Glutamatergic neuron (in vitro differentiated cells): ENCODE measurements at regions not wholly inside any gene's neighbourhood (a gene's known extent, or its start where the extent isn't known, plus 50 kb on each side); places are given as distances from the start of the nearest gene placed in this dataset.
"Not testable (repeated sequence)": the region's sequence is repeated elsewhere in the genome, so short reads cannot be mapped to it uniquely, and the experiment has no call there.

Experiments
- DNase-seq: peaks from one replicate; pipeline ENCODE4 v3.0.0; 2022
- H3K27ac Mint-ChIP-seq: one replicate; pipeline ENCODE4 v1.8.0; 2020; ENCODE audit warnings: mild to moderate bottlenecking, mixed read lengths, inconsistent platforms; ENCODE audit not compliant: unreplicated experiment
- H3K27me3 Mint-ChIP-seq: one replicate; pipeline ENCODE4 v1.8.0; 2020; ENCODE audit warnings: mild to moderate bottlenecking, moderate library complexity, mixed read lengths, inconsistent platforms; ENCODE audit not compliant: unreplicated experiment
- H3K36me3 Mint-ChIP-seq: one replicate; pipeline ENCODE4 v1.8.0; 2020; ENCODE audit warnings: mild to moderate bottlenecking, mixed read lengths, inconsistent platforms; ENCODE audit not compliant: unreplicated experiment
- H3K4me1 Mint-ChIP-seq: one replicate; pipeline ENCODE4 v1.8.0; 2020; ENCODE audit warnings: mild to moderate bottlenecking, low read depth, mixed read lengths, inconsistent platforms; ENCODE audit not compliant: unreplicated experiment
- H3K4me3 Mint-ChIP-seq: one replicate; pipeline ENCODE4 v1.8.0; 2020; ENCODE audit warnings: mild to moderate bottlenecking, mixed read lengths, inconsistent platforms; ENCODE audit not compliant: unreplicated experiment
- H3K9me3 Mint-ChIP-seq: one replicate; pipeline ENCODE4 v1.8.0; 2020; ENCODE audit warnings: mild to moderate bottlenecking, moderate library complexity, mixed read lengths, inconsistent platforms; ENCODE audit not compliant: unreplicated experiment
- CTCF ChIP-seq: fragments of 200-600 bp; sonication (generic); IDR thresholded peaks from one replicate; pipeline ENCODE4 v1.5.0; 2021; ENCODE audit not compliant: partially characterized antibody, unreplicated experiment

- H3K27me3 Mint-ChIP-seq: peaks cover 2% of the 10 kb centered on the region
- no peaks in the 10 kb centered on the region for H3K4me1 Mint-ChIP-seq
- H3K27ac Mint-ChIP-seq: no peak overlapping the region
- TF ChIP-seq CTCF: no peak
- no peak overlapping the region for H3K4me3 Mint-ChIP-seq
- peaks cover 4% of the 10 kb centered on the region for H3K36me3 Mint-ChIP-seq
- no peaks in the 10 kb centered on the region for H3K9me3 Mint-ChIP-seq
- no peak for DNase-seq
Measured at GRCh38 chr11:122197066-122197987, 81.3 kb upstream of the BLID start.

GRCh38 chr11:122195790-122196189 is 79.8 kb upstream of the BLID start:
- no peaks in the 10 kb centered on the region for H3K4me1 Mint-ChIP-seq
- H3K4me3 Mint-ChIP-seq: no peak overlapping the region

GRCh38 chr11:122193881-122194480 is 78.0 kb upstream of the BLID start:
- H3K9me3 Mint-ChIP-seq, H3K4me1 Mint-ChIP-seq, H3K4me3 Mint-ChIP-seq, H3K36me3 Mint-ChIP-seq, H3K27ac Mint-ChIP-seq, H3K27me3 Mint-ChIP-seq, DNase-seq: not testable (repeated sequence)

More at GRCh38 chr11:122195790-122196189, 79.8 kb upstream of the BLID start:
- peaks cover 2% of the 10 kb centered on the region for H3K27me3 Mint-ChIP-seq
- TF ChIP-seq CTCF: no peak
- no peak overlapping the region for H3K27ac Mint-ChIP-seq
- DNase-seq: no peak
- no peaks in the 10 kb centered on the region for H3K9me3 Mint-ChIP-seq
- peaks cover 4% of the 10 kb centered on the region for H3K36me3 Mint-ChIP-seq

GRCh38 chr11:122193457-122193856 is 77.4 kb upstream of the BLID start:
- H3K4me3 Mint-ChIP-seq: no peak overlapping the region
- no peak for DNase-seq
- no peaks in the 10 kb centered on the region for H3K4me1 Mint-ChIP-seq
- peaks cover 4% of the 10 kb centered on the region for H3K36me3 Mint-ChIP-seq
- no peak for TF ChIP-seq CTCF
- no peak overlapping the region for H3K27ac Mint-ChIP-seq
- H3K9me3 Mint-ChIP-seq: no peaks in the 10 kb centered on the region
- H3K27me3 Mint-ChIP-seq: no peaks in the 10 kb centered on the region

- H3K36me3 Mint-ChIP-seq: peaks cover 4% of the 10 kb centered on the region
- H3K27me3 Mint-ChIP-seq: no peaks in the 10 kb centered on the region
- no peaks in the 10 kb centered on the region for H3K4me1 Mint-ChIP-seq
Measured at GRCh38 chr11:122192634-122193255, 76.7 kb upstream of the BLID start.

More at GRCh38 chr11:122192634-122193255, 76.7 kb upstream of the BLID start:
- H3K4me3 Mint-ChIP-seq: no peak overlapping the region
- H3K27ac Mint-ChIP-seq: no peak overlapping the region
- H3K9me3 Mint-ChIP-seq: no peaks in the 10 kb centered on the region
- TF ChIP-seq CTCF: no peak
- DNase-seq: no peak
